ENCODE measurements at regions not wholly inside any gene's neighbourhood (a gene's known extent, or its start where the extent isn't known, plus 50 kb on each side); places are given as distances from the start of the nearest gene placed in this dataset.

GRCh38 chr7:41624818-41625217 lies 78.1 kb downstream of the INHBA start:
- H3K9me3 ChIP-seq, result no peaks in the 10 kb centered on the region
- no peak overlapping the region for H3K4me3 ChIP-seq (ENCODE audit: low read depth in 1 of 2, low read length in 1 of 2)
- TF ChIP-seq, protein P1, sequence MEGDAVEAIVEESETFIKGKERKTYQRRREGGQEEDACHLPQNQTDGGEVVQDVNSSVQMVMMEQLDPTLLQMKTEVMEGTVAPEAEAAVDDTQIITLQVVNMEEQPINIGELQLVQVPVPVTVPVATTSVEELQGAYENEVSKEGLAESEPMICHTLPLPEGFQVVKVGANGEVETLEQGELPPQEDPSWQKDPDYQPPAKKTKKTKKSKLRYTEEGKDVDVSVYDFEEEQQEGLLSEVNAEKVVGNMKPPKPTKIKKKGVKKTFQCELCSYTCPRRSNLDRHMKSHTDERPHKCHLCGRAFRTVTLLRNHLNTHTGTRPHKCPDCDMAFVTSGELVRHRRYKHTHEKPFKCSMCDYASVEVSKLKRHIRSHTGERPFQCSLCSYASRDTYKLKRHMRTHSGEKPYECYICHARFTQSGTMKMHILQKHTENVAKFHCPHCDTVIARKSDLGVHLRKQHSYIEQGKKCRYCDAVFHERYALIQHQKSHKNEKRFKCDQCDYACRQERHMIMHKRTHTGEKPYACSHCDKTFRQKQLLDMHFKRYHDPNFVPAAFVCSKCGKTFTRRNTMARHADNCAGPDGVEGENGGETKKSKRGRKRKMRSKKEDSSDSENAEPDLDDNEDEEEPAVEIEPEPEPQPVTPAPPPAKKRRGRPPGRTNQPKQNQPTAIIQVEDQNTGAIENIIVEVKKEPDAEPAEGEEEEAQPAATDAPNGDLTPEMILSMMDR (IDR thresholded peaks at IDR 0.05), result no peak

DNA sequence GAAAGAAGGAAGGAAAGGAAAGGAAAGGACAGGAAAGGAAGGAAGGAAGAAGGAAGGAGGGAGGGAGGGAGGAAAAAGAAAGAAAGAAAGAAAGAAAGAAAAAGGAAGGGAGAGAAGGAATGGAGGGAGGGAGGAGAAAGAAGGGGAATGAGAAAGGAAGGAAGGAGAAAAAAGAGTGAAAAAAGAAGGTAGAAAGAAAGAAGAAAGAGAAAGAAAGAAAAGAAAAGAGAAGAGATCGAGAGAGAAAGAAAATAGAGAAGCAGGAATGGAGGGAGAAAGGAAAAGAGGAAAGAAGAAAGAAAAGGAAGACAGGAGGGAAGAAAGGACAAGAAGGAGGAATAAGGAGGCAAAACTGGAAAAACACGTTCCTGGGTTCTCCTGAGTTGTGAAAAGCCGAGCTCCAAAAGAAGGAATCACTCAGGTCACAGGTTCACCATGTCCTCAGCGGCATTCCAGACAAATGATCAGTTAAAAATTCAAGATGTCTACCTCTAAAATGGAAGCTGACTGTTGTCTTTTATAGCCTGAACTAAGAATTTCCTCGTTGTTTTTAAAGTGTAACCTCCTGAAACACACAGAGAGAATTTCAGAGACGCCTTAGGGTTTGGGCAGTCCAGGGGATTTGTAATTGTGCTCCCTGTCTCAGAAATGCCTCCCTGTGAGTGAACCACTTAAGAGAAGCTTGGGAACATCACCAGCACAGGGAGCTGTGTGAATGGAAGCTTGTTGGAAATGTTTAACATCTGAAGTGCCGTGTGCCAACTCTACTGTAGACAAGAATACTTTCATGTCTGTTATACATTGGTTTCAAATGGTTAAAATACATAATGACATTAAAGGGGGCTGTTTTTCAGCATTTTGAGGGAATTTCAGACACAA lies 80.7 kb downstream of the INHBA start:
- TF ChIP-seq, protein P1 (IDR thresholded peaks at IDR 0.05), result no peak
- Histone ChIP-seq H3K27me3 (no peaks in the 10 kb centered on the region), H3K4me1 (ENCODE audit: control insufficient read depth in 1 of 2, insufficient read depth in 1 of 2, low read depth in 1 of 2, low read length in 1 of 2) (no peaks in the 10 kb centered on the region), H3K27ac (no peak overlapping the region), H3K9me3 (no peaks in the 10 kb centered on the region), H3K36me3 (no peaks in the 10 kb centered on the region), H3K4me3 (ENCODE audit: low read depth in 1 of 2, low read length in 1 of 2) (no peak overlapping the region)

More at GRCh38 chr7:41624818-41625217, 78.1 kb downstream of the INHBA start:
- Histone ChIP-seq H3K36me3 (no peaks in the 10 kb centered on the region), H3K27ac (no peak overlapping the region), H3K4me1 (ENCODE audit: control insufficient read depth in 1 of 2, insufficient read depth in 1 of 2, low read depth in 1 of 2, low read length in 1 of 2) (no peaks in the 10 kb centered on the region), H3K27me3 (no peaks in the 10 kb centered on the region)

- Histone ChIP-seq H3K36me3 (no peaks in the 10 kb centered on the region), H3K27ac (no peak overlapping the region), H3K4me3 (ENCODE audit: low read depth in 1 of 2, low read length in 1 of 2) (no peak overlapping the region), H3K27me3 (no peaks in the 10 kb centered on the region), H3K4me1 (ENCODE audit: control insufficient read depth in 1 of 2, insufficient read depth in 1 of 2, low read depth in 1 of 2, low read length in 1 of 2) (no peaks in the 10 kb centered on the region), H3K9me3 (no peaks in the 10 kb centered on the region)
- TF ChIP-seq, protein P1 (IDR thresholded peaks at IDR 0.05), result no peak
Measured at GRCh38 chr7:41617987-41618386, 84.9 kb downstream of the INHBA start.

- no peaks in the 10 kb centered on the region for H3K36me3 ChIP-seq
- no peak overlapping the region for H3K4me3 ChIP-seq (ENCODE audit: low read depth in 1 of 2, low read length in 1 of 2)
- H3K9me3 ChIP-seq, result no peaks in the 10 kb centered on the region
- H3K27me3 ChIP-seq, result no peaks in the 10 kb centered on the region
- H3K27ac ChIP-seq, result no peak overlapping the region
- TF ChIP-seq, protein P1 (IDR thresholded peaks at IDR 0.05), result no peak
- no peaks in the 10 kb centered on the region for H3K4me1 ChIP-seq (ENCODE audit: control insufficient read depth in 1 of 2, insufficient read depth in 1 of 2, low read depth in 1 of 2, low read length in 1 of 2)
Measured at GRCh38 chr7:41612798-41613197, 90.1 kb downstream of the INHBA start.

DNA sequence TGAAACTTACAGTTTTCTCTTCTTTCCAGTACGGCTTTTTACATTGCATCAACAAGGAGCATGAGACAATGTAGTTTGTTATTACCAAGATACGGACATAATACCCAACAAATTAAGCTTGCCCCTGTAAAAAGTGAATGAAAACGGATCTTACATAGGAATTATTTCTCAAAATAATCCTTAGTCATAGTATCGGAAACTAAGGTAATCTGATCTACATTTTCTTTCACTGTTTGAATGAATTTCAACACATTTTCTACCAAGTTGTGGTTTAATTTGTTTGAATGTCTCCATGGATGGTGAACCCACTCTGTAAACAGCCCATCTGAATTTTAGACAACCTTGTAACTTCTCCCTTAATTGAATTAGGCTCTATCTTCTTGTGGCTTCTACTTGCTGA lies 90.5 kb downstream of the INHBA start:
- H3K27me3 ChIP-seq, result no peaks in the 10 kb centered on the region
- H3K27ac ChIP-seq, result no peak overlapping the region
- H3K36me3 ChIP-seq, result no peaks in the 10 kb centered on the region
- no peaks in the 10 kb centered on the region for H3K9me3 ChIP-seq
- H3K4me3 ChIP-seq (ENCODE audit: low read depth in 1 of 2, low read length in 1 of 2), result no peak overlapping the region
- no peaks in the 10 kb centered on the region for H3K4me1 ChIP-seq (ENCODE audit: control insufficient read depth in 1 of 2, insufficient read depth in 1 of 2, low read depth in 1 of 2, low read length in 1 of 2)
- TF ChIP-seq, protein P1 (IDR thresholded peaks at IDR 0.05), result no peak
